ENCODE measurements at regions not wholly inside any gene's neighbourhood (a gene's known extent, or its start where the extent isn't known, plus 50 kb on each side); places are given as distances from the start of the nearest gene placed in this dataset.
A peak's percentile ranks its signal among the peaks of the same experiment; 100 is the strongest.
"Not testable (repeated sequence)": the region's sequence is repeated elsewhere in the genome, so short reads cannot be mapped to it uniquely, and the experiment has no call there.

- no peak for DNase-seq (ENCODE audit: low spot score)
- 68% methylated on average over 6 of the region's 6 CpGs for WGBS
- no peak overlapping the region for H3K4me3 ChIP-seq (ENCODE audit: low read depth in 1 of 3, low read length in 3 of 3)
- TF ChIP-seq YY1 (IDR thresholded peaks at IDR 0.05), result no peak
- TF ChIP-seq ZBTB33 (IDR thresholded peaks at IDR 0.05), result no peak
- no peak for TF ChIP-seq TAF1 (conservative IDR thresholded peaks at IDR 0.05)
- TF ChIP-seq CTCF (IDR thresholded peaks at IDR 0.05; ENCODE audit: low read depth, low read length, missing input control), result no peak
- no peak for TF ChIP-seq HNF4G (IDR thresholded peaks at IDR 0.05)
- no peaks in the 10 kb centered on the region for H3K4me1 ChIP-seq (ENCODE audit: control insufficient read depth in 4 of 4, insufficient read depth in 4 of 4, low read length in 3 of 4)
- no peaks in the 10 kb centered on the region for H3K9me3 ChIP-seq (ENCODE audit: control insufficient read depth in 4 of 4, low read length in 3 of 4)
- no peak overlapping the region for H3K27ac ChIP-seq (ENCODE audit: low read depth in 1 of 2, low read length in 2 of 2)
- H3K36me3 ChIP-seq (ENCODE audit: control insufficient read depth in 4 of 4, insufficient read depth in 3 of 4, low read depth in 1 of 4, low read length in 3 of 4), result no peaks in the 10 kb centered on the region
- H3K9ac ChIP-seq (ENCODE audit: low read depth in 1 of 2, low read length in 2 of 2), result no peak overlapping the region
- H3K27me3 ChIP-seq (ENCODE audit: control insufficient read depth in 4 of 4, insufficient read depth in 4 of 4, low read length in 3 of 4), result peaks cover 0 to 2% (median 0%) of the 10 kb centered on the region in 4 donors
Observed at GRCh38 chr2:208782097-208782496, 375.5 kb downstream of the PTH2R start.

GRCh38 chr2:208783184-208783583 lies 376.6 kb downstream of the PTH2R start:
- Histone ChIP-seq H3K36me3 (ENCODE audit: control insufficient read depth in 4 of 4, insufficient read depth in 3 of 4, low read depth in 1 of 4, low read length in 3 of 4) (no peaks in the 10 kb centered on the region), H3K9ac (ENCODE audit: low read depth in 1 of 2, low read length in 2 of 2) (no peak overlapping the region), H3K4me1 (ENCODE audit: control insufficient read depth in 4 of 4, insufficient read depth in 4 of 4, low read length in 3 of 4) (no peaks in the 10 kb centered on the region), H3K27ac (ENCODE audit: low read depth in 1 of 2, low read length in 2 of 2) (no peak overlapping the region), H3K9me3 (ENCODE audit: control insufficient read depth in 4 of 4, low read length in 3 of 4) (no peaks in the 10 kb centered on the region), H3K27me3 (ENCODE audit: control insufficient read depth in 4 of 4, insufficient read depth in 4 of 4, low read length in 3 of 4) (peaks cover 0 to 2% (median 0%) of the 10 kb centered on the region in 4 donors), H3K4me3 (ENCODE audit: low read depth in 1 of 3, low read length in 3 of 3) (no peak overlapping the region)
- no peak for TF ChIP-seq CTCF (IDR thresholded peaks at IDR 0.05; ENCODE audit: low read depth, low read length, missing input control)
- no peak for TF ChIP-seq YY1 (IDR thresholded peaks at IDR 0.05)
- TF ChIP-seq RAD21 (IDR thresholded peaks at IDR 0.05), result peak; percentile 17 to 22
- no peak for TF ChIP-seq TAF1 (conservative IDR thresholded peaks at IDR 0.05)
- TF ChIP-seq FOXA2 (IDR thresholded peaks at IDR 0.05), result no peak
- TF ChIP-seq REST (IDR thresholded peaks at IDR 0.05), result no peak
- DNase-seq (ENCODE audit: low spot score), result no peak

- not testable (repeated sequence) for DNase-seq (ENCODE audit: low spot score)
- WGBS, result 81% methylated on average over 9 of the region's 9 CpGs
Observed at GRCh38 chr2:208784774-208785173, 378.2 kb downstream of the PTH2R start.

More at GRCh38 chr2:208784774-208785173, 378.2 kb downstream of the PTH2R start:
- not testable (repeated sequence) for H3K9ac ChIP-seq (ENCODE audit: low read depth in 1 of 2, low read length in 2 of 2); H3K27me3 ChIP-seq (ENCODE audit: control insufficient read depth in 4 of 4, insufficient read depth in 4 of 4, low read length in 3 of 4); H3K4me3 ChIP-seq (ENCODE audit: low read depth in 1 of 3, low read length in 3 of 3); H3K27ac ChIP-seq (ENCODE audit: low read depth in 1 of 2, low read length in 2 of 2); H3K36me3 ChIP-seq (ENCODE audit: control insufficient read depth in 4 of 4, insufficient read depth in 3 of 4, low read depth in 1 of 4, low read length in 3 of 4); H3K9me3 ChIP-seq (ENCODE audit: control insufficient read depth in 4 of 4, low read length in 3 of 4); H3K4me1 ChIP-seq (ENCODE audit: control insufficient read depth in 4 of 4, insufficient read depth in 4 of 4, low read length in 3 of 4)
